RWPE1 (cell line): ENCODE measurements at regions not wholly inside any gene's neighbourhood (a gene's known extent, or its start where the extent isn't known, plus 50 kb on each side); places are given as distances from the start of the nearest gene placed in this dataset.

Source experiments
- CTCF ChIA-PET: fragments of 350-600 bp; sonication (Branson Sonifier 250); formaldehyde crosslinking; extraction: SDS; loops from one replicate; lab custom pipeline; 2021; lab: Yijun Ruan, JAX
- POLR2A ChIA-PET: fragments of 400-600 bp; formaldehyde crosslinking; extraction: SDS; loops from one replicate; lab custom pipeline; 2020; ENCODE audit warnings: antibody characterized with exemption; ENCODE audit not compliant: low non-redundant PET; lab: Yijun Ruan, JAX
- DNase-seq: peaks from one replicate; pipeline ENCODE4 v3.0.0; 2012; ENCODE audit warnings: low spot score
- H3K27ac ChIP-seq: fragments of 450-650 bp; 2 replicates; pipeline ENCODE4 v1.5.1; 2017
- CTCF ChIP-seq: fragments of 450-650 bp; conservative IDR thresholded peaks from 2 replicates; pipeline ENCODE4 v1.5.1; 2017; ENCODE audit warnings: low read depth, mild to moderate bottlenecking

GRCh38 chr15:94610485-94610884 lies 379.1 kb downstream of the MCTP2 start:
- no peak for TF ChIP-seq CTCF
- POLR2A ChIA-PET = no interaction called here
- H3K27ac ChIP-seq = no peak overlapping the region
- DNase-seq = no peak
- CTCF ChIA-PET = no interaction called here

- TF ChIP-seq CTCF = no peak
- ChIA-PET CTCF (no interaction called here), POLR2A (no interaction called here)
- DNase-seq = no peak
- H3K27ac ChIP-seq = no peak overlapping the region
Observed at GRCh38 chr15:94611656-94612055, 380.3 kb downstream of the MCTP2 start.

- CTCF ChIA-PET = interaction anchor here (0.6 kb wide), 1 partner anchor 66 kb away, joined by 7 read pairs; no protein-coding TSS in a partner anchor
- TF ChIP-seq CTCF = no peak
- DNase-seq = no peak
Observed at GRCh38 chr15:94615688-94616087, 384.3 kb downstream of the MCTP2 start.

GRCh38 chr15:94620632-94621031 lies 389.3 kb downstream of the MCTP2 start:
- POLR2A ChIA-PET = interaction anchor here (0.7 kb wide), 1 partner anchor 667 kb away, joined by 5 read pairs; no protein-coding TSS in a partner anchor

More at GRCh38 chr15:94615688-94616087, 384.3 kb downstream of the MCTP2 start:
- no peak overlapping the region for H3K27ac ChIP-seq
- POLR2A ChIA-PET = no interaction called here

GRCh38 chr15:94621736-94622135 lies 390.4 kb downstream of the MCTP2 start:
- no peak for TF ChIP-seq CTCF
- ChIA-PET CTCF (interaction anchor here (0.6 kb wide), 1 partner anchor 502 kb away, joined by 4 read pairs; no protein-coding TSS in a partner anchor), POLR2A (no interaction called here)
- DNase-seq = no peak
- no peak overlapping the region for H3K27ac ChIP-seq

More at GRCh38 chr15:94620632-94621031, 389.3 kb downstream of the MCTP2 start:
- CTCF ChIA-PET = no interaction called here
- DNase-seq = peak; percentile 10
- TF ChIP-seq CTCF = no peak
- no peak overlapping the region for H3K27ac ChIP-seq

GRCh38 chr15:94626949-94627348 lies 395.6 kb downstream of the MCTP2 start:
- ChIA-PET POLR2A (no interaction called here), CTCF (interaction anchor here (0.6 kb wide), 1 partner anchor 91 kb away, joined by 3 read pairs; no protein-coding TSS in a partner anchor)
- H3K27ac ChIP-seq = no peak overlapping the region
- no peak for DNase-seq
- TF ChIP-seq CTCF = no peak
